Neural cell (in vitro differentiated cells): ENCODE measurements at regions not wholly inside any gene's neighbourhood (a gene's known extent, or its start where the extent isn't known, plus 50 kb on each side); places are given as distances from the start of the nearest gene placed in this dataset.

Experiments
- H2AFZ ChIP-seq: fragments of 200-600, 300-800 bp; sonication (generic), shearing (Covaris generic); 2 replicates; pipeline ENCODE4 v1.6.0; 2014; ENCODE audit warnings: low read depth, mild to moderate bottlenecking, antibody characterized with exemption, low read length, moderate library complexity
- H3F3A ChIP-seq: fragments of 200-600 bp; shearing (Covaris generic); 2 replicates; pipeline ENCODE4 v1.6.1; 2016; ENCODE audit warnings: mild to moderate bottlenecking, moderate library complexity, mixed read lengths, antibody characterized with exemption, low read length; ENCODE audit not compliant: insufficient read depth, poor library complexity, severe bottlenecking
- H3K27ac ChIP-seq: fragments of 200-600, 300-800 bp; sonication (generic), shearing (Covaris generic); 2 replicates; pipeline ENCODE4 v1.5.1; 2014; ENCODE audit warnings: mild to moderate bottlenecking, low read length, moderate library complexity
- H3K27me3 ChIP-seq: fragments of 300-800, 200-600 bp; sonication (generic), shearing (Covaris generic); 2 replicates; pipeline ENCODE4 v1.6.0; 2014; ENCODE audit warnings: mild to moderate bottlenecking, low read depth, low read length, moderate library complexity; ENCODE audit not compliant: insufficient read depth
- H3K36me3 ChIP-seq: fragments of 300-800, 200-600 bp; sonication (generic), shearing (Covaris generic); 2 replicates; pipeline ENCODE4 v1.5.1; 2014; ENCODE audit warnings: mild to moderate bottlenecking, antibody characterized with exemption, low read length, moderate library complexity; ENCODE audit not compliant: insufficient read depth
- H3K4me2 ChIP-seq: fragments of 300-800, 200-600 bp; sonication (generic), shearing (Covaris generic); 2 replicates; pipeline ENCODE4 v1.6.0; 2014; ENCODE audit warnings: mild to moderate bottlenecking, low read length
- H3K4me3 ChIP-seq: fragments of 300-800, 200-600 bp; sonication (generic), shearing (Covaris generic); 2 replicates; pipeline ENCODE4 v1.5.1; 2014; ENCODE audit warnings: mild to moderate bottlenecking, low read length, moderate library complexity
- H3K79me2 ChIP-seq: fragments of 200-600 bp; shearing (Covaris generic); replicated peaks from 2 replicates; pipeline ENCODE4 v1.6.0; 2014; ENCODE audit warnings: mild to moderate bottlenecking, low read length, moderate library complexity; ENCODE audit not compliant: insufficient read depth
- H3K9ac ChIP-seq: fragments of 300-800, 200-600 bp; sonication (generic), shearing (Covaris generic); 2 replicates; pipeline ENCODE4 v1.6.1; 2016; ENCODE audit warnings: mild to moderate bottlenecking, low read length, mixed read lengths
- H3K9me2 ChIP-seq: fragments of 200-600 bp; shearing (Covaris generic); 2 replicates; pipeline ENCODE4 v1.6.1; 2016; ENCODE audit warnings: mild to moderate bottlenecking, low read length, mixed read lengths; ENCODE audit not compliant: insufficient read depth
- H3K9me3 ChIP-seq: fragments of 200-600, 300-800 bp; sonication (generic), shearing (Covaris generic); 2 replicates; pipeline ENCODE4 v1.6.1; 2016; ENCODE audit warnings: mild to moderate bottlenecking, mixed run types, low read length, moderate library complexity, mixed read lengths
- H4K20me1 ChIP-seq: fragments of 200-600 bp; shearing (Covaris generic); 2 replicates; pipeline ENCODE4 v1.6.1; 2016; ENCODE audit warnings: mild to moderate bottlenecking, mixed run types; ENCODE audit not compliant: insufficient read depth
- CTCF ChIP-seq: fragments of 450-650 bp; IDR thresholded peaks from 2 replicates; pipeline ENCODE4 v1.5.1; 2014; ENCODE audit warnings: antibody characterized with exemption, mild to moderate bottlenecking, moderate library complexity; ENCODE audit not compliant: poor library complexity, severe bottlenecking
- EP300 ChIP-seq: fragments of 450-650 bp; conservative IDR thresholded peaks from 2 replicates; pipeline ENCODE4 v1.6.1; 2014; ENCODE audit warnings: antibody characterized with exemption, mild to moderate bottlenecking, moderate library complexity; ENCODE audit not compliant: poor library complexity, severe bottlenecking
- EZH2 ChIP-seq: fragments of 200-600, 300-800 bp; shearing (Covaris generic), sonication (generic); IDR thresholded peaks from 2 replicates; pipeline ENCODE4 v1.6.1; 2014; ENCODE audit warnings: antibody characterized with exemption, low read length, borderline replicate concordance, mild to moderate bottlenecking; ENCODE audit not compliant: insufficient read depth, poor library complexity, severe bottlenecking
- MXI1 ChIP-seq: fragments of 450-650 bp; conservative IDR thresholded peaks from 2 replicates; pipeline ENCODE4 v1.6.1; 2014; ENCODE audit warnings: antibody characterized with exemption, mild to moderate bottlenecking; ENCODE audit not compliant: poor library complexity, severe bottlenecking
- POLR2AphosphoS5 ChIP-seq: IDR thresholded peaks from 2 replicates; pipeline ENCODE4 v1.6.1; 2012
- RAD21 ChIP-seq: fragments of 450-650 bp; conservative IDR thresholded peaks from 2 replicates; pipeline ENCODE4 v1.6.1; 2014; ENCODE audit warnings: antibody characterized with exemption, mild to moderate bottlenecking, moderate library complexity
- REST ChIP-seq: IDR thresholded peaks from 2 replicates; pipeline ENCODE4 v1.6.1; 2012; ENCODE audit warnings: borderline replicate concordance
- SMC3 ChIP-seq: fragments of 450-650 bp; conservative IDR thresholded peaks from 2 replicates; pipeline ENCODE4 v1.6.1; 2014; ENCODE audit warnings: antibody characterized with exemption, mild to moderate bottlenecking, moderate library complexity; ENCODE audit not compliant: poor library complexity
- TAF1 ChIP-seq: IDR thresholded peaks from 2 replicates; pipeline ENCODE4 v1.6.1; 2012; ENCODE audit warnings: low read depth

- H3K27me3 ChIP-seq: no peaks in the 10 kb centered on the region
- H3K4me2 ChIP-seq: no peak overlapping the region
- no peak overlapping the region for H3K4me3 ChIP-seq
- H2AFZ ChIP-seq: no peak overlapping the region
- H3K9me3 ChIP-seq: no peaks in the 10 kb centered on the region
- no peak overlapping the region for H3K27ac ChIP-seq
- no peak overlapping the region for H3K9ac ChIP-seq
- no peaks in the 10 kb centered on the region for H3K9me2 ChIP-seq
- H3K36me3 ChIP-seq: no peaks in the 10 kb centered on the region
- H4K20me1 ChIP-seq: no peaks in the 10 kb centered on the region
- H3F3A ChIP-seq: no peaks in the 10 kb centered on the region
- no peaks in the 10 kb centered on the region for H3K79me2 ChIP-seq
- no peak for TF ChIP-seq MXI1
- no peak for TF ChIP-seq REST
- TF ChIP-seq CTCF: no peak
- no peak for TF ChIP-seq TAF1
- no peak for TF ChIP-seq POLR2AphosphoS5
- TF ChIP-seq EZH2: no peak
- TF ChIP-seq EP300: no peak
- TF ChIP-seq SMC3: no peak
- TF ChIP-seq RAD21: no peak
Observed at GRCh38 chr15:97687654-97688053, 272.8 kb upstream of the ARRDC4 start.

GRCh38 chr15:97688177-97688576, 272.3 kb upstream of the ARRDC4 start:
- Histone ChIP-seq H3K4me2 (no peak overlapping the region), H3K27ac (no peak overlapping the region), H2AFZ (no peak overlapping the region), H3K36me3 (no peaks in the 10 kb centered on the region), H3K9me3 (no peaks in the 10 kb centered on the region), H3K9ac (no peak overlapping the region), H3F3A (no peaks in the 10 kb centered on the region), H3K27me3 (no peaks in the 10 kb centered on the region), H4K20me1 (no peaks in the 10 kb centered on the region), H3K79me2 (no peaks in the 10 kb centered on the region), H3K4me3 (no peak overlapping the region), H3K9me2 (no peaks in the 10 kb centered on the region)
- TF ChIP-seq TAF1 (no peak), POLR2AphosphoS5 (no peak), EP300 (no peak), RAD21 (no peak), CTCF (no peak), MXI1 (no peak), EZH2 (no peak), SMC3 (no peak), REST (no peak)
